Loucy (cell line): ENCODE measurements at regions not wholly inside any gene's neighbourhood (a gene's known extent, or its start where the extent isn't known, plus 50 kb on each side); places are given as distances from the start of the nearest gene placed in this dataset.
"Not testable (repeated sequence)": the region's sequence is repeated elsewhere in the genome, so short reads cannot be mapped to it uniquely, and the experiment has no call there.

Source experiments
- H2AFZ ChIP-seq: fragments of 200-600 bp; sonication (generic); 2 replicates; pipeline ENCODE4 v1.6.0; 2016; ENCODE audit warnings: antibody characterized with exemption, mild to moderate bottlenecking, low read length, moderate library complexity
- H3F3A ChIP-seq: fragments of 200-600 bp; 2 replicates; pipeline ENCODE4 v1.6.0; 2016; ENCODE audit warnings: antibody characterized with exemption, low read depth, mild to moderate bottlenecking
- H3K27me3 ChIP-seq: fragments of 200-600 bp; sonication (generic); 2 replicates; pipeline ENCODE4 v1.6.1; 2014; ENCODE audit warnings: low read length, mild to moderate bottlenecking; ENCODE audit not compliant: insufficient read depth, poor library complexity, severe bottlenecking
- H3K36me3 ChIP-seq: fragments of 200-600 bp; sonication (generic); 2 replicates; pipeline ENCODE4 v1.6.1; 2016; ENCODE audit warnings: low read length; ENCODE audit not compliant: insufficient read depth
- H3K4me1 ChIP-seq: fragments of 200-600 bp; sonication (generic); 2 replicates; pipeline ENCODE4 v1.5.1; 2014; ENCODE audit warnings: low read length, mild to moderate bottlenecking; ENCODE audit not compliant: insufficient read depth, poor library complexity, severe bottlenecking
- H3K4me2 ChIP-seq: fragments of 200-600 bp; sonication (generic); 2 replicates; pipeline ENCODE4 v1.6.0; 2014; ENCODE audit warnings: antibody characterized with exemption, low read length, low read depth, mild to moderate bottlenecking; ENCODE audit not compliant: poor library complexity, severe bottlenecking
- H3K4me3 ChIP-seq: fragments of 200-600 bp; sonication (generic); 2 replicates; pipeline ENCODE4 v1.5.1; 2014; ENCODE audit warnings: low read length, mild to moderate bottlenecking, mixed read lengths; ENCODE audit not compliant: poor library complexity, severe bottlenecking
- H3K79me2 ChIP-seq: fragments of 200-600 bp; sonication (generic); 2 replicates; pipeline ENCODE4 v1.6.1; 2014; ENCODE audit warnings: low read length; ENCODE audit not compliant: insufficient read depth
- H3K9ac ChIP-seq: fragments of 200-600 bp; sonication (generic); 2 replicates; pipeline ENCODE4 v1.6.0; 2014; ENCODE audit warnings: mild to moderate bottlenecking, low read depth, low read length, moderate library complexity; ENCODE audit not compliant: poor library complexity, severe bottlenecking
- H3K9me2 ChIP-seq: fragments of 200-600 bp; sonication (generic); replicated peaks from 2 replicates; pipeline ENCODE4 v1.6.1; 2016; ENCODE audit warnings: low read depth, low read length, mixed read lengths
- H3K9me3 ChIP-seq: fragments of 200-600 bp; sonication (generic); 2 replicates; pipeline ENCODE4 v1.6.1; 2014; ENCODE audit warnings: mild to moderate bottlenecking, antibody characterized with exemption, low read length, low read depth; ENCODE audit not compliant: insufficient read depth
- H4K20me1 ChIP-seq: fragments of 200-600 bp; sonication (generic); 2 replicates; pipeline ENCODE4 v1.6.0; 2014; ENCODE audit warnings: antibody characterized with exemption, low read length, mild to moderate bottlenecking; ENCODE audit not compliant: insufficient read depth, poor library complexity, severe bottlenecking
- CTCF ChIP-seq: fragments of 200-600 bp; sonication (generic); conservative IDR thresholded peaks from 2 replicates; pipeline ENCODE4 v1.5.1; 2014; ENCODE audit warnings: mild to moderate bottlenecking, antibody characterized with exemption, low read length
- EZH2phosphoT487 ChIP-seq: fragments of 200-600 bp; IDR thresholded peaks from 2 replicates; pipeline ENCODE4 v1.6.1; 2018; ENCODE audit warnings: antibody characterized with exemption, mild to moderate bottlenecking, moderate library complexity, borderline replicate concordance

GRCh38 chr16:65816556-65816955 lies 549.9 kb upstream of the CDH5 start:
- TF ChIP-seq EZH2phosphoT487 (no peak), CTCF (no peak)
- H3F3A ChIP-seq = no peaks in the 10 kb centered on the region
- no peaks in the 10 kb centered on the region for H4K20me1 ChIP-seq
- no peak overlapping the region for H3K4me2 ChIP-seq
- H3K9ac ChIP-seq = no peak overlapping the region
- H3K9me2 ChIP-seq = no peaks in the 10 kb centered on the region
- no peak overlapping the region for H3K4me3 ChIP-seq
- no peaks in the 10 kb centered on the region for H3K36me3 ChIP-seq
- H3K9me3 ChIP-seq = no peaks in the 10 kb centered on the region
- H3K4me1 ChIP-seq = no peaks in the 10 kb centered on the region
- H3K79me2 ChIP-seq = no peaks in the 10 kb centered on the region
- no peak overlapping the region for H2AFZ ChIP-seq
- no peaks in the 10 kb centered on the region for H3K27me3 ChIP-seq

- no peak overlapping the region for H3K9ac ChIP-seq
- no peaks in the 10 kb centered on the region for H3K9me2 ChIP-seq
- no peaks in the 10 kb centered on the region for H3K27me3 ChIP-seq
- no peaks in the 10 kb centered on the region for H4K20me1 ChIP-seq
- H2AFZ ChIP-seq = no peak overlapping the region
- no peaks in the 10 kb centered on the region for H3K36me3 ChIP-seq
- no peaks in the 10 kb centered on the region for H3K9me3 ChIP-seq
- no peak overlapping the region for H3K4me3 ChIP-seq
- no peak overlapping the region for H3K4me2 ChIP-seq
- no peaks in the 10 kb centered on the region for H3K79me2 ChIP-seq
- TF ChIP-seq EZH2phosphoT487 = no peak
- TF ChIP-seq CTCF = no peak
- H3K4me1 ChIP-seq = no peaks in the 10 kb centered on the region
- no peaks in the 10 kb centered on the region for H3F3A ChIP-seq
Measured at GRCh38 chr16:65815707-65816106, 550.8 kb upstream of the CDH5 start.

DNA sequence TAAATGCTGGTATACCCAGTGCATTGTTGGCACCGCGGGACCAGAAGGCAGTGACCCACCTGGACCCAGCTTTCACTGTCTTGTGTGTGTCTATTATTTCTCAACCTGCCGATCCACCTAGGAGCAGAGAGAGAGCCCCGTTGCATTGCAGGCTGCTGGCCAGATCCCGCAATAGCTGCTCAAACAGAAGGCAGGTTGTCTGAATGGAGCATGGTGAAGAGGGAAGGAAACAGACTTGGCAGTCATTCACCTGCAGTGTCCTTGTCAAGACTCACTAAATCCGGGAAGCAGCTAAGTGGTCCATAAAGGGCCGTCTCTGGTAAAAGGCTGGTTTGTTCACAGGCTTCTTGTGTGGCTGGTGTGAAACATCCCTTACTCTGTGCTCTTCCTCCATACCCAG lies 552.6 kb upstream of the CDH5 start:
- H3K9ac ChIP-seq, H3K4me3 ChIP-seq, H3K4me1 ChIP-seq, H3K27me3 ChIP-seq, H3K36me3 ChIP-seq, H3F3A ChIP-seq, H3K4me2 ChIP-seq, H4K20me1 ChIP-seq, H3K9me3 ChIP-seq, H3K9me2 ChIP-seq, H3K79me2 ChIP-seq, H2AFZ ChIP-seq: not testable (repeated sequence)

GRCh38 chr16:65809627-65810026 lies 556.9 kb upstream of the CDH5 start:
- Histone ChIP-seq H3K9me3 (no peaks in the 10 kb centered on the region), H3K9ac (no peak overlapping the region), H3K4me2 (no peak overlapping the region), H3F3A (no peaks in the 10 kb centered on the region), H4K20me1 (no peaks in the 10 kb centered on the region), H3K27me3 (no peaks in the 10 kb centered on the region), H3K9me2 (no peaks in the 10 kb centered on the region), H3K4me1 (no peaks in the 10 kb centered on the region), H3K36me3 (no peaks in the 10 kb centered on the region), H3K4me3 (no peak overlapping the region), H3K79me2 (no peaks in the 10 kb centered on the region), H2AFZ (no peak overlapping the region)
- no peak for TF ChIP-seq EZH2phosphoT487
- no peak for TF ChIP-seq CTCF
